Loucy (cell line): ENCODE measurements at regions not wholly inside any gene's neighbourhood (a gene's known extent, or its start where the extent isn't known, plus 50 kb on each side); places are given as distances from the start of the nearest gene placed in this dataset.

ENCODE experiments used
- H2AFZ ChIP-seq: fragments of 200-600 bp; sonication (generic); 2 replicates; pipeline ENCODE4 v1.6.0; 2016; ENCODE audit warnings: antibody characterized with exemption, mild to moderate bottlenecking, low read length, moderate library complexity
- H3F3A ChIP-seq: fragments of 200-600 bp; 2 replicates; pipeline ENCODE4 v1.6.0; 2016; ENCODE audit warnings: antibody characterized with exemption, low read depth, mild to moderate bottlenecking
- H3K27me3 ChIP-seq: fragments of 200-600 bp; sonication (generic); 2 replicates; pipeline ENCODE4 v1.6.1; 2014; ENCODE audit warnings: low read length, mild to moderate bottlenecking; ENCODE audit not compliant: insufficient read depth, poor library complexity, severe bottlenecking
- H3K36me3 ChIP-seq: fragments of 200-600 bp; sonication (generic); 2 replicates; pipeline ENCODE4 v1.6.1; 2016; ENCODE audit warnings: low read length; ENCODE audit not compliant: insufficient read depth
- H3K4me1 ChIP-seq: fragments of 200-600 bp; sonication (generic); 2 replicates; pipeline ENCODE4 v1.5.1; 2014; ENCODE audit warnings: low read length, mild to moderate bottlenecking; ENCODE audit not compliant: insufficient read depth, poor library complexity, severe bottlenecking
- H3K4me2 ChIP-seq: fragments of 200-600 bp; sonication (generic); 2 replicates; pipeline ENCODE4 v1.6.0; 2014; ENCODE audit warnings: antibody characterized with exemption, low read length, low read depth, mild to moderate bottlenecking; ENCODE audit not compliant: poor library complexity, severe bottlenecking
- H3K4me3 ChIP-seq: fragments of 200-600 bp; sonication (generic); 2 replicates; pipeline ENCODE4 v1.5.1; 2014; ENCODE audit warnings: low read length, mild to moderate bottlenecking, mixed read lengths; ENCODE audit not compliant: poor library complexity, severe bottlenecking
- H3K79me2 ChIP-seq: fragments of 200-600 bp; sonication (generic); 2 replicates; pipeline ENCODE4 v1.6.1; 2014; ENCODE audit warnings: low read length; ENCODE audit not compliant: insufficient read depth
- H3K9ac ChIP-seq: fragments of 200-600 bp; sonication (generic); 2 replicates; pipeline ENCODE4 v1.6.0; 2014; ENCODE audit warnings: mild to moderate bottlenecking, low read depth, low read length, moderate library complexity; ENCODE audit not compliant: poor library complexity, severe bottlenecking
- H3K9me2 ChIP-seq: fragments of 200-600 bp; sonication (generic); replicated peaks from 2 replicates; pipeline ENCODE4 v1.6.1; 2016; ENCODE audit warnings: low read depth, low read length, mixed read lengths
- H3K9me3 ChIP-seq: fragments of 200-600 bp; sonication (generic); 2 replicates; pipeline ENCODE4 v1.6.1; 2014; ENCODE audit warnings: mild to moderate bottlenecking, antibody characterized with exemption, low read length, low read depth; ENCODE audit not compliant: insufficient read depth
- H4K20me1 ChIP-seq: fragments of 200-600 bp; sonication (generic); 2 replicates; pipeline ENCODE4 v1.6.0; 2014; ENCODE audit warnings: antibody characterized with exemption, low read length, mild to moderate bottlenecking; ENCODE audit not compliant: insufficient read depth, poor library complexity, severe bottlenecking
- CTCF ChIP-seq: fragments of 200-600 bp; sonication (generic); conservative IDR thresholded peaks from 2 replicates; pipeline ENCODE4 v1.5.1; 2014; ENCODE audit warnings: mild to moderate bottlenecking, antibody characterized with exemption, low read length
- EZH2phosphoT487 ChIP-seq: fragments of 200-600 bp; IDR thresholded peaks from 2 replicates; pipeline ENCODE4 v1.6.1; 2018; ENCODE audit warnings: antibody characterized with exemption, mild to moderate bottlenecking, moderate library complexity, borderline replicate concordance

GRCh38 chr18:55159027-55159426 is 199.8 kb upstream of the CCDC68 start:
- Histone ChIP-seq H3K9ac (no peak overlapping the region), H3K9me3 (no peaks in the 10 kb centered on the region), H3K9me2 (no peaks in the 10 kb centered on the region), H3K4me1 (no peaks in the 10 kb centered on the region), H3K27me3 (no peaks in the 10 kb centered on the region), H2AFZ (no peak overlapping the region), H3K79me2 (no peaks in the 10 kb centered on the region), H3K4me2 (no peak overlapping the region), H4K20me1 (no peaks in the 10 kb centered on the region), H3F3A (no peaks in the 10 kb centered on the region), H3K36me3 (no peaks in the 10 kb centered on the region), H3K4me3 (no peak overlapping the region)
- no peak for TF ChIP-seq EZH2phosphoT487

GRCh38 chr18:55158570-55158969 is 199.3 kb upstream of the CCDC68 start:
- H3K79me2 ChIP-seq = no peaks in the 10 kb centered on the region
- H3K4me1 ChIP-seq = no peaks in the 10 kb centered on the region
- H3F3A ChIP-seq = no peaks in the 10 kb centered on the region
- H3K9ac ChIP-seq = no peak overlapping the region
- H3K27me3 ChIP-seq = no peaks in the 10 kb centered on the region
- no peaks in the 10 kb centered on the region for H4K20me1 ChIP-seq
- H2AFZ ChIP-seq = no peak overlapping the region
- no peak overlapping the region for H3K4me2 ChIP-seq
- H3K36me3 ChIP-seq = no peaks in the 10 kb centered on the region
- no peaks in the 10 kb centered on the region for H3K9me3 ChIP-seq
- TF ChIP-seq CTCF (no peak), EZH2phosphoT487 (no peak)
- no peak overlapping the region for H3K4me3 ChIP-seq
- H3K9me2 ChIP-seq = no peaks in the 10 kb centered on the region

- H3K4me3 ChIP-seq = no peak overlapping the region
- no peaks in the 10 kb centered on the region for H3K4me1 ChIP-seq
- H3K27me3 ChIP-seq = no peaks in the 10 kb centered on the region
- H3K9me2 ChIP-seq = no peaks in the 10 kb centered on the region
- TF ChIP-seq EZH2phosphoT487 = no peak
- no peak for TF ChIP-seq CTCF
- no peaks in the 10 kb centered on the region for H3K79me2 ChIP-seq
- H3K36me3 ChIP-seq = no peaks in the 10 kb centered on the region
- H2AFZ ChIP-seq = no peak overlapping the region
- H4K20me1 ChIP-seq = no peaks in the 10 kb centered on the region
- no peak overlapping the region for H3K9ac ChIP-seq
- no peaks in the 10 kb centered on the region for H3K9me3 ChIP-seq
- no peak overlapping the region for H3K4me2 ChIP-seq
- H3F3A ChIP-seq = no peaks in the 10 kb centered on the region
These were observed 194.1 kb upstream of the CCDC68 start for GRCh38 chr18:55153346-55153745.

- H3K9me2 ChIP-seq = no peaks in the 10 kb centered on the region
- H3K79me2 ChIP-seq = no peaks in the 10 kb centered on the region
- H3K9ac ChIP-seq = no peak overlapping the region
- no peaks in the 10 kb centered on the region for H3F3A ChIP-seq
- H4K20me1 ChIP-seq = no peaks in the 10 kb centered on the region
- no peak overlapping the region for H3K4me3 ChIP-seq
- no peaks in the 10 kb centered on the region for H3K36me3 ChIP-seq
- no peaks in the 10 kb centered on the region for H3K4me1 ChIP-seq
- H2AFZ ChIP-seq = no peak overlapping the region
- H3K9me3 ChIP-seq = no peaks in the 10 kb centered on the region
- H3K27me3 ChIP-seq = no peaks in the 10 kb centered on the region
- TF ChIP-seq EZH2phosphoT487 = no peak
- TF ChIP-seq CTCF = no peak
- H3K4me2 ChIP-seq = no peak overlapping the region
These were observed 193.5 kb upstream of the CCDC68 start for GRCh38 chr18:55152801-55153200.
